OCI-LY1 (cell line): ENCODE measurements at regions not wholly inside any gene's neighbourhood (a gene's known extent, or its start where the extent isn't known, plus 50 kb on each side); places are given as distances from the start of the nearest gene placed in this dataset.

Experiments used
- H2AFZ ChIP-seq: fragments of 200-600 bp; sonication (generic), shearing (Covaris generic); 2 replicates; pipeline ENCODE4 v1.6.0; 2014; ENCODE audit warnings: antibody characterized with exemption, mild to moderate bottlenecking, low read length
- H3F3A ChIP-seq: fragments of 200-600 bp; sonication (generic), shearing (Covaris generic); 2 replicates; pipeline ENCODE4 v1.6.0; 2014; ENCODE audit warnings: mild to moderate bottlenecking, antibody characterized with exemption, low read length, moderate library complexity; ENCODE audit not compliant: insufficient read depth
- H3K27ac ChIP-seq: fragments of 200-600 bp; sonication (generic); 2 replicates; pipeline ENCODE4 v1.5.1; 2014; ENCODE audit warnings: low read length, mixed run types, mild to moderate bottlenecking, low read depth; ENCODE audit not compliant: poor library complexity, severe bottlenecking
- H3K27me3 ChIP-seq: fragments of 200-600 bp; sonication (generic); 2 replicates; pipeline ENCODE4 v1.6.0; 2014; ENCODE audit warnings: antibody characterized with exemption, mild to moderate bottlenecking, low read length, moderate library complexity; ENCODE audit not compliant: insufficient read depth
- H3K36me3 ChIP-seq: fragments of 200-600 bp; sonication (generic); 2 replicates; pipeline ENCODE4 v1.6.1; 2014; ENCODE audit warnings: mild to moderate bottlenecking, antibody characterized with exemption, low read length, moderate library complexity, mixed read lengths; ENCODE audit not compliant: insufficient read depth
- H3K4me1 ChIP-seq: fragments of 200-600 bp; sonication (generic); 2 replicates; pipeline ENCODE4 v1.5.1; 2014; ENCODE audit warnings: mild to moderate bottlenecking, low read length, moderate library complexity; ENCODE audit not compliant: insufficient read depth, severe bottlenecking
- H3K4me2 ChIP-seq: fragments of 200-600 bp; sonication (generic), shearing (Covaris generic); 2 replicates; pipeline ENCODE4 v1.6.1; 2014; ENCODE audit warnings: low read length
- H3K4me3 ChIP-seq: fragments of 200-600 bp; sonication (generic); 2 replicates; pipeline ENCODE4 v1.5.1; 2014; ENCODE audit warnings: low read length, low read depth, mild to moderate bottlenecking, mixed read lengths; ENCODE audit not compliant: poor library complexity, severe bottlenecking
- H3K79me2 ChIP-seq: fragments of 200-600 bp; shearing (Covaris generic); 2 replicates; pipeline ENCODE4 v1.6.1; 2016; ENCODE audit warnings: mixed run types, low read length, mixed read lengths; ENCODE audit not compliant: insufficient read depth
- H3K9ac ChIP-seq: fragments of 200-600 bp; sonication (generic), shearing (Covaris generic); 2 replicates; pipeline ENCODE4 v1.6.1; 2014; ENCODE audit warnings: mild to moderate bottlenecking, low read length, mixed read lengths
- H3K9me2 ChIP-seq: fragments of 200-600 bp; sonication (generic), shearing (Covaris generic); 2 replicates; pipeline ENCODE4 v1.6.1; 2014; ENCODE audit warnings: low read depth, mild to moderate bottlenecking, low read length, mixed read lengths
- H3K9me3 ChIP-seq: fragments of 200-600 bp; shearing (Covaris generic); 2 replicates; pipeline ENCODE4 v1.6.1; 2014; ENCODE audit warnings: low read length, mixed read lengths
- H4K20me1 ChIP-seq: fragments of 200-600 bp; sonication (generic), shearing (Covaris generic); 2 replicates; pipeline ENCODE4 v1.6.0; 2016; ENCODE audit warnings: mild to moderate bottlenecking, low read length; ENCODE audit not compliant: insufficient read depth
- CTCF ChIP-seq: fragments of 200-600 bp; sonication (generic), shearing (Covaris generic); IDR thresholded peaks from 2 replicates; pipeline ENCODE4 v1.5.1; 2017; ENCODE audit warnings: mild to moderate bottlenecking, antibody characterized with exemption, low read length, moderate library complexity, mixed read lengths
- EZH2 ChIP-seq: fragments of 200-600 bp; sonication (generic), shearing (Covaris generic); IDR thresholded peaks from 2 replicates; pipeline ENCODE4 v1.8.0; 2017; ENCODE audit warnings: borderline replicate concordance, mixed run types, mild to moderate bottlenecking, antibody characterized with exemption, low read length, moderate library complexity, mixed read lengths

- Histone ChIP-seq H3K27ac (no peak overlapping the region), H2AFZ (no peak overlapping the region), H4K20me1 (no peaks in the 10 kb centered on the region), H3K4me1 (peaks cover 7% of the 10 kb centered on the region), H3K9ac (no peak overlapping the region), H3K4me2 (no peak overlapping the region), H3K79me2 (no peaks in the 10 kb centered on the region), H3K4me3 (no peak overlapping the region), H3K36me3 (peaks cover 14% of the 10 kb centered on the region; the same call in 1 of the 2 replicates), H3K27me3 (no peaks in the 10 kb centered on the region), H3K9me2 (no peaks in the 10 kb centered on the region), H3F3A (no peaks in the 10 kb centered on the region), H3K9me3 (no peaks in the 10 kb centered on the region)
- TF ChIP-seq EZH2 (no peak), CTCF (no peak)
These were observed 164.6 kb upstream of the DMRT1 start for GRCh38 chr9:676780-677438.

GRCh38 chr9:677461-678097, 163.9 kb upstream of the DMRT1 start:
- H4K20me1 ChIP-seq: no peaks in the 10 kb centered on the region
- H3K27me3 ChIP-seq: no peaks in the 10 kb centered on the region
- no peak overlapping the region for H3K27ac ChIP-seq
- no peak for TF ChIP-seq EZH2
- TF ChIP-seq CTCF: no peak
- H3K4me2 ChIP-seq: no peak overlapping the region
- H2AFZ ChIP-seq: no peak overlapping the region
- no peaks in the 10 kb centered on the region for H3K9me3 ChIP-seq
- H3K9me2 ChIP-seq: no peaks in the 10 kb centered on the region
- H3K9ac ChIP-seq: no peak overlapping the region
- H3K4me3 ChIP-seq: no peak overlapping the region
- no peaks in the 10 kb centered on the region for H3K79me2 ChIP-seq
- peaks cover 14% of the 10 kb centered on the region; the same call in 1 of the 2 replicates for H3K36me3 ChIP-seq
- H3F3A ChIP-seq: no peaks in the 10 kb centered on the region
- H3K4me1 ChIP-seq: peaks cover 9% of the 10 kb centered on the region

GRCh38 chr9:678897-679296, 162.6 kb upstream of the DMRT1 start:
- no peaks in the 10 kb centered on the region for H3K9me2 ChIP-seq
- no peak overlapping the region for H3K4me2 ChIP-seq
- H3K4me3 ChIP-seq: no peak overlapping the region
- H3K27ac ChIP-seq: no peak overlapping the region
- H3K36me3 ChIP-seq: peaks cover 14% of the 10 kb centered on the region; the same call in 1 of the 2 replicates
- H3K4me1 ChIP-seq: peaks cover 22% of the 10 kb centered on the region
- no peaks in the 10 kb centered on the region for H4K20me1 ChIP-seq
- H3K79me2 ChIP-seq: no peaks in the 10 kb centered on the region
- no peak overlapping the region for H3K9ac ChIP-seq
- H3K27me3 ChIP-seq: no peaks in the 10 kb centered on the region
- H2AFZ ChIP-seq: no peak overlapping the region
- no peaks in the 10 kb centered on the region for H3F3A ChIP-seq
- no peaks in the 10 kb centered on the region for H3K9me3 ChIP-seq
- TF ChIP-seq CTCF (no peak), EZH2 (no peak)
